GM23338 (cell line): ENCODE measurements at regions not wholly inside any gene's neighbourhood (a gene's known extent, or its start where the extent isn't known, plus 50 kb on each side); places are given as distances from the start of the nearest gene placed in this dataset.

Source experiments
- ATAC-seq: fragments of 200-7000 bp; cut with Tn5 transposase; 3 replicates; pipeline ENCODE4 v1.9.1; 2020
- DNase-seq: peaks from one replicate; pipeline ENCODE4 v3.0.0-alpha.2; 2015; ENCODE audit warnings: low spot score
- H2AFZ ChIP-seq: fragments of 200-600 bp; sonication (generic); 2 replicates; pipeline ENCODE4 v1.8.0; 2016; ENCODE audit warnings: antibody characterized with exemption, mild to moderate bottlenecking, moderate library complexity
- H3F3A ChIP-seq: fragments of 200-600 bp; sonication (generic); replicated peaks from 2 replicates; pipeline ENCODE4 v1.8.0; 2017; ENCODE audit warnings: antibody characterized with exemption, mixed run types, low read depth
- H3K27ac ChIP-seq: fragments of 200-600 bp; sonication (generic); 2 replicates; pipeline ENCODE4 v1.6.1; 2016; ENCODE audit warnings: low read depth
- H3K27me3 ChIP-seq: fragments of 200-600 bp; sonication (generic); 2 replicates; pipeline ENCODE4 v1.8.0; 2016; ENCODE audit warnings: mild to moderate bottlenecking, mixed run types, moderate library complexity; ENCODE audit not compliant: insufficient read depth
- H3K36me3 ChIP-seq: fragments of 200-600 bp; sonication (generic); 2 replicates; pipeline ENCODE4 v1.8.0; 2016; ENCODE audit warnings: mild to moderate bottlenecking; ENCODE audit not compliant: insufficient read depth
- H3K4me1 ChIP-seq: fragments of 200-600 bp; sonication (generic); 2 replicates; pipeline ENCODE4 v1.8.0; 2016; ENCODE audit warnings: mild to moderate bottlenecking, moderate library complexity; ENCODE audit not compliant: insufficient read depth
- H3K4me2 ChIP-seq: fragments of 200-600 bp; sonication (generic); 2 replicates; pipeline ENCODE4 v1.7.1; 2017; ENCODE audit warnings: mixed run types
- H3K4me3 ChIP-seq: fragments of 200-600 bp; sonication (generic); 2 replicates; pipeline ENCODE4 v1.6.1; 2016; ENCODE audit warnings: mixed run types
- H3K79me2 ChIP-seq: fragments of 200-600 bp; sonication (generic); replicated peaks from 2 replicates; pipeline ENCODE4 v1.8.0; 2017; ENCODE audit warnings: mild to moderate bottlenecking; ENCODE audit not compliant: insufficient read depth
- H3K9me2 ChIP-seq: fragments of 200-600 bp; sonication (generic); 2 replicates; pipeline ENCODE4 v1.8.0; 2017; ENCODE audit not compliant: insufficient read depth
- H4K20me1 ChIP-seq: fragments of 200-600 bp; sonication (generic); replicated peaks from 2 replicates; pipeline ENCODE4 v1.8.0; 2017; ENCODE audit warnings: mild to moderate bottlenecking; ENCODE audit not compliant: insufficient read depth
- H3K27ac Mint-ChIP-seq: 2 replicates; pipeline ENCODE4 v1.8.0; 2020; ENCODE audit warnings: inconsistent platforms, mild to moderate bottlenecking, moderate library complexity, mixed read lengths
- H3K27me3 Mint-ChIP-seq: 3 replicates; pipeline ENCODE4 v1.8.0; 2022; ENCODE audit warnings: low read depth, mild to moderate bottlenecking, moderate library complexity, mixed read lengths, inconsistent platforms; ENCODE audit not compliant: insufficient read depth, poor library complexity
- H3K36me3 Mint-ChIP-seq: 3 replicates; pipeline ENCODE4 v1.8.0; 2021; ENCODE audit warnings: low read depth, mild to moderate bottlenecking, inconsistent platforms, moderate library complexity, mixed read lengths
- H3K4me1 Mint-ChIP-seq: 3 replicates; pipeline ENCODE4 v1.8.0; 2020; ENCODE audit warnings: mild to moderate bottlenecking, inconsistent platforms, mixed read lengths
- H3K4me3 Mint-ChIP-seq: 3 replicates; pipeline ENCODE4 v1.8.0; 2021; ENCODE audit warnings: moderate library complexity, mild to moderate bottlenecking, inconsistent platforms, mixed read lengths
- H3K9me3 Mint-ChIP-seq: 3 replicates; pipeline ENCODE4 v1.8.0; 2020; ENCODE audit warnings: moderate library complexity, mild to moderate bottlenecking, inconsistent platforms, mixed read lengths
- CREB1 ChIP-seq: fragments of 250-450 bp; sonication (Bioruptor Pico); IDR thresholded peaks from 2 replicates; pipeline ENCODE4 v1.5.0; 2020; ENCODE audit warnings: low read depth, mild to moderate bottlenecking, moderate library complexity
- CTCF ChIP-seq, 2 experiments: fragments of 200-600 bp in 1 of 2; sonication (generic) in 1 of 2; conservative IDR thresholded peaks; 2 replicates each; pipeline versions ENCODE4 v1.5.1 to v1.6.1; 2016 to 2017; ENCODE audit warnings: antibody characterized with exemption in 2 of 2, low read depth in 2 of 2, mild to moderate bottlenecking in 2 of 2, moderate library complexity in 1 of 2
- ETS1 ChIP-seq: IDR thresholded peaks from 2 replicates; pipeline ENCODE4 v1.6.1; 2016; ENCODE audit warnings: antibody characterized with exemption
- EZH2 ChIP-seq: fragments of 200-600 bp; sonication (generic); IDR thresholded peaks from one replicate; pipeline ENCODE4 v1.8.0; 2017; ENCODE audit warnings: antibody characterized with exemption, mild to moderate bottlenecking, low read depth; ENCODE audit not compliant: unreplicated experiment
- EZH2phosphoT487 ChIP-seq: fragments of 200-600 bp; sonication (generic); IDR thresholded peaks from one replicate; pipeline ENCODE4 v1.8.1; 2018; ENCODE audit warnings: antibody characterized with exemption; ENCODE audit not compliant: unreplicated experiment
- JUNB ChIP-seq: IDR thresholded peaks from one replicate; pipeline ENCODE4 v1.6.1; 2016; ENCODE audit warnings: antibody characterized with exemption; ENCODE audit not compliant: unreplicated experiment
- NANOG ChIP-seq: IDR thresholded peaks from 2 replicates; pipeline ENCODE4 v1.6.1; 2016; ENCODE audit warnings: antibody characterized with exemption, borderline replicate concordance
- POLR2AphosphoS5 ChIP-seq: IDR thresholded peaks from 2 replicates; pipeline ENCODE4 v1.6.1; 2016; ENCODE audit warnings: antibody characterized with exemption, low read depth
- REST ChIP-seq: IDR thresholded peaks from one replicate; pipeline ENCODE4 v1.6.1; 2018; ENCODE audit warnings: antibody characterized with exemption; ENCODE audit not compliant: unreplicated experiment
- ZNF114 ChIP-seq: fragments of 250-450 bp; sonication (Bioruptor Pico); IDR thresholded peaks from 2 replicates; pipeline ENCODE4 v1.5.0; 2020; ENCODE audit warnings: mild to moderate bottlenecking, moderate library complexity
- ZNF331 ChIP-seq: fragments of 250-450 bp; sonication (Bioruptor Pico); IDR thresholded peaks from 2 replicates; pipeline ENCODE4 v1.5.0; 2020; ENCODE audit warnings: low read depth, mild to moderate bottlenecking, moderate library complexity
- ZNF462 ChIP-seq: fragments of 250-450 bp; sonication (Bioruptor Pico); IDR thresholded peaks from 2 replicates; pipeline ENCODE4 v1.5.0; 2020; ENCODE audit warnings: mild to moderate bottlenecking, moderate library complexity

- Mint-ChIP-seq H3K27ac (no peak overlapping the region), H3K27me3 (no peaks in the 10 kb centered on the region), H3K4me3 (no peak overlapping the region), H3K36me3 (no peaks in the 10 kb centered on the region), H3K4me1 (no peaks in the 10 kb centered on the region), H3K9me3 (no peaks in the 10 kb centered on the region)
- Histone ChIP-seq H3K27ac (no peak overlapping the region), H3K79me2 (no peaks in the 10 kb centered on the region), H3K4me3 (no peak overlapping the region), H3K4me1 (no peaks in the 10 kb centered on the region), H4K20me1 (no peaks in the 10 kb centered on the region), H2AFZ (no peak overlapping the region), H3K36me3 (no peaks in the 10 kb centered on the region), H3K27me3 (no peaks in the 10 kb centered on the region), H3K4me2 (no peak overlapping the region), H3K9me2 (peaks cover 15% of the 10 kb centered on the region), H3F3A (no peaks in the 10 kb centered on the region)
- ATAC-seq, result no peak
- TF ChIP-seq REST (no peak), CREB1 (CRISPR knock-in tag) (no peak), CTCF (conservative IDR thresholded peaks at IDR 0.05; ENCODE audit: low read depth in 2 of 2) (no peak), POLR2AphosphoS5 (no peak), NANOG (no peak), EZH2phosphoT487 (no peak), ETS1 (no peak), ZNF114 (CRISPR knock-in tag) (no peak), JUNB (no peak), EZH2 (no peak), ZNF462 (CRISPR knock-in tag) (no peak), ZNF331 (no peak)
- no peak for DNase-seq
Observed at GRCh38 chr9:31188496-31188895, 1195.9 kb upstream of the ACO1 start.
